ENCODE measurements at regions not wholly inside any gene's neighbourhood (a gene's known extent, or its start where the extent isn't known, plus 50 kb on each side); places are given as distances from the start of the nearest gene placed in this dataset.
A peak's percentile ranks its signal among the peaks of the same experiment; 100 is the strongest.
"Not testable (repeated sequence)": the region's sequence is repeated elsewhere in the genome, so short reads cannot be mapped to it uniquely, and the experiment has no call there.

GRCh38 chr9:43089337-43089736 lies 905.9 kb downstream of the SPATA31A6 start:
- H3K9me3 Mint-ChIP-seq; H3K4me3 Mint-ChIP-seq; H3K4me1 Mint-ChIP-seq; H3K27me3 Mint-ChIP-seq (ENCODE audit: low read depth); H3K27ac Mint-ChIP-seq; H3K36me3 Mint-ChIP-seq (ENCODE audit: low read depth): not testable (repeated sequence)

- H3K4me1 Mint-ChIP-seq; H3K27ac Mint-ChIP-seq; H3K27me3 Mint-ChIP-seq (ENCODE audit: low read depth); H3K4me3 Mint-ChIP-seq; H3K9me3 Mint-ChIP-seq; H3K36me3 Mint-ChIP-seq (ENCODE audit: low read depth): not testable (repeated sequence)
These were observed 926.9 kb downstream of the SPATA31A6 start for GRCh38 chr9:43110376-43110775.

GRCh38 chr9:43112846-43113245 lies 929.4 kb downstream of the SPATA31A6 start:
- H3K4me1 Mint-ChIP-seq; H3K36me3 Mint-ChIP-seq (ENCODE audit: low read depth); H3K27me3 Mint-ChIP-seq (ENCODE audit: low read depth); H3K27ac Mint-ChIP-seq; H3K9me3 Mint-ChIP-seq; H3K4me3 Mint-ChIP-seq: not testable (repeated sequence)

GRCh38 chr9:43115813-43116229 lies 932.4 kb downstream of the SPATA31A6 start:
- not testable (repeated sequence) for H3K27me3 Mint-ChIP-seq (ENCODE audit: low read depth); H3K27ac Mint-ChIP-seq

GRCh38 chr9:43118088-43118865 lies 934.8 kb downstream of the SPATA31A6 start:
- H3K27ac Mint-ChIP-seq; H3K4me1 Mint-ChIP-seq; H3K27me3 Mint-ChIP-seq (ENCODE audit: low read depth); H3K36me3 Mint-ChIP-seq (ENCODE audit: low read depth); H3K9me3 Mint-ChIP-seq; H3K4me3 Mint-ChIP-seq: not testable (repeated sequence)

More at GRCh38 chr9:43115813-43116229, 932.4 kb downstream of the SPATA31A6 start:
- not testable (repeated sequence) for H3K4me1 Mint-ChIP-seq; H3K36me3 Mint-ChIP-seq (ENCODE audit: low read depth); H3K9me3 Mint-ChIP-seq; H3K4me3 Mint-ChIP-seq

- H3K4me3 Mint-ChIP-seq, H3K9me3 Mint-ChIP-seq, H3K27ac Mint-ChIP-seq: not testable (repeated sequence)
These were observed 936.1 kb downstream of the SPATA31A6 start for GRCh38 chr9:43119565-43119964.

GRCh38 chr9:43119978-43120377 lies 936.5 kb downstream of the SPATA31A6 start:
- H3K4me1 Mint-ChIP-seq, result not testable (repeated sequence)

More at GRCh38 chr9:43119565-43119964, 936.1 kb downstream of the SPATA31A6 start:
- not testable (repeated sequence) for H3K27me3 Mint-ChIP-seq (ENCODE audit: low read depth); H3K4me1 Mint-ChIP-seq; H3K36me3 Mint-ChIP-seq (ENCODE audit: low read depth)

GRCh38 chr9:43125894-43126293 lies 942.4 kb downstream of the SPATA31A6 start:
- not testable (repeated sequence) for H3K27me3 Mint-ChIP-seq (ENCODE audit: low read depth); H3K36me3 Mint-ChIP-seq (ENCODE audit: low read depth); H3K4me1 Mint-ChIP-seq

More at GRCh38 chr9:43119978-43120377, 936.5 kb downstream of the SPATA31A6 start:
- not testable (repeated sequence) for H3K27me3 Mint-ChIP-seq (ENCODE audit: low read depth); H3K36me3 Mint-ChIP-seq (ENCODE audit: low read depth); H3K27ac Mint-ChIP-seq; H3K9me3 Mint-ChIP-seq; H3K4me3 Mint-ChIP-seq

GRCh38 chr9:43127026-43127775 lies 943.7 kb downstream of the SPATA31A6 start:
- H3K27me3 Mint-ChIP-seq (ENCODE audit: low read depth); H3K27ac Mint-ChIP-seq; H3K36me3 Mint-ChIP-seq (ENCODE audit: low read depth); H3K9me3 Mint-ChIP-seq; H3K4me1 Mint-ChIP-seq; H3K4me3 Mint-ChIP-seq: not testable (repeated sequence)

More at GRCh38 chr9:43125894-43126293, 942.4 kb downstream of the SPATA31A6 start:
- H3K4me3 Mint-ChIP-seq, H3K9me3 Mint-ChIP-seq, H3K27ac Mint-ChIP-seq: not testable (repeated sequence)

- H3K36me3 Mint-ChIP-seq (ENCODE audit: low read depth); H3K27me3 Mint-ChIP-seq (ENCODE audit: low read depth); H3K4me3 Mint-ChIP-seq; H3K27ac Mint-ChIP-seq; H3K4me1 Mint-ChIP-seq; H3K9me3 Mint-ChIP-seq: not testable (repeated sequence)
These were observed 944.5 kb downstream of the SPATA31A6 start for GRCh38 chr9:43127949-43128348.

- not testable (repeated sequence) for H3K9me3 Mint-ChIP-seq; H3K36me3 Mint-ChIP-seq (ENCODE audit: low read depth); H3K27ac Mint-ChIP-seq; H3K4me3 Mint-ChIP-seq; H3K4me1 Mint-ChIP-seq; H3K27me3 Mint-ChIP-seq (ENCODE audit: low read depth)
These were observed 947.3 kb downstream of the SPATA31A6 start for GRCh38 chr9:43130744-43131171.

GRCh38 chr9:43135440-43135839 lies 952.0 kb downstream of the SPATA31A6 start:
- not testable (repeated sequence) for H3K27ac Mint-ChIP-seq; H3K9me3 Mint-ChIP-seq; H3K27me3 Mint-ChIP-seq (ENCODE audit: low read depth); H3K4me1 Mint-ChIP-seq; H3K36me3 Mint-ChIP-seq (ENCODE audit: low read depth); H3K4me3 Mint-ChIP-seq

- not testable (repeated sequence) for H3K36me3 Mint-ChIP-seq (ENCODE audit: low read depth); H3K4me1 Mint-ChIP-seq; H3K9me3 Mint-ChIP-seq; H3K4me3 Mint-ChIP-seq; H3K27ac Mint-ChIP-seq; H3K27me3 Mint-ChIP-seq (ENCODE audit: low read depth)
These were observed 955.5 kb downstream of the SPATA31A6 start for GRCh38 chr9:43138909-43139308.

- peak overlapping the region in 1 of 3 experiments; percentile 65 for H3K27ac Mint-ChIP-seq
- not testable (repeated sequence) for H3K36me3 Mint-ChIP-seq (ENCODE audit: low read depth); H3K9me3 Mint-ChIP-seq; H3K27me3 Mint-ChIP-seq (ENCODE audit: low read depth); H3K4me1 Mint-ChIP-seq; H3K4me3 Mint-ChIP-seq
These were observed 955.9 kb downstream of the SPATA31A6 start for GRCh38 chr9:43139349-43139748.

GRCh38 chr9:43139878-43140608 lies 956.6 kb downstream of the SPATA31A6 start:
- H3K27me3 Mint-ChIP-seq (ENCODE audit: low read depth); H3K9me3 Mint-ChIP-seq; H3K4me3 Mint-ChIP-seq; H3K4me1 Mint-ChIP-seq; H3K36me3 Mint-ChIP-seq (ENCODE audit: low read depth): not testable (repeated sequence)
- H3K27ac Mint-ChIP-seq, result peak overlapping the region in 2 of 3 experiments; percentile 60 to 65
